H7 (cell line): ENCODE measurements at regions not wholly inside any gene's neighbourhood (a gene's known extent, or its start where the extent isn't known, plus 50 kb on each side); places are given as distances from the start of the nearest gene placed in this dataset.
A peak's percentile ranks its signal among the peaks of the same experiment; 100 is the strongest.

ENCODE experiments used
- DNase-seq: peaks from one replicate; pipeline ENCODE4 v3.0.0; 2012
- H3K27me3 ChIP-seq: 2 replicates; pipeline ENCODE4 v1.6.0; 2011; ENCODE audit warnings: mild to moderate bottlenecking, low read length; ENCODE audit not compliant: control insufficient read depth, insufficient read depth
- H3K36me3 ChIP-seq: replicated peaks from 2 replicates; pipeline ENCODE4 v1.5.1; 2011; ENCODE audit warnings: low read length; ENCODE audit not compliant: control insufficient read depth, insufficient read depth
- H3K4me3 ChIP-seq: 2 replicates; pipeline ENCODE4 v1.5.1; 2011; ENCODE audit warnings: low read depth, mild to moderate bottlenecking, control low read depth, low read length, moderate library complexity; ENCODE audit not compliant: insufficient read depth

- no peak for DNase-seq
- no peak overlapping the region for H3K4me3 ChIP-seq
- no peaks in the 10 kb centered on the region for H3K36me3 ChIP-seq
- no peaks in the 10 kb centered on the region for H3K27me3 ChIP-seq
Measured at GRCh38 chr4:66606908-66607307, 936.6 kb upstream of the EPHA5 start.

- H3K36me3 ChIP-seq, result no peaks in the 10 kb centered on the region
- no peaks in the 10 kb centered on the region for H3K27me3 ChIP-seq
- no peak for DNase-seq
- H3K4me3 ChIP-seq, result no peak overlapping the region
Measured at GRCh38 chr4:66606215-66606614, 935.9 kb upstream of the EPHA5 start.

GRCh38 chr4:66604192-66604591, 933.9 kb upstream of the EPHA5 start:
- DNase-seq, result no peak
- Histone ChIP-seq H3K27me3 (no peaks in the 10 kb centered on the region), H3K36me3 (no peaks in the 10 kb centered on the region), H3K4me3 (no peak overlapping the region)

GRCh38 chr4:66602622-66603021, 932.3 kb upstream of the EPHA5 start:
- Histone ChIP-seq H3K27me3 (no peaks in the 10 kb centered on the region), H3K4me3 (no peak overlapping the region), H3K36me3 (no peaks in the 10 kb centered on the region)
- DNase-seq, result no peak

GRCh38 chr4:66591968-66592367, 921.7 kb upstream of the EPHA5 start:
- H3K4me3 ChIP-seq, result no peak overlapping the region
- H3K27me3 ChIP-seq, result no peaks in the 10 kb centered on the region
- no peak for DNase-seq
- no peaks in the 10 kb centered on the region for H3K36me3 ChIP-seq

- no peak for DNase-seq
- Histone ChIP-seq H3K27me3 (no peaks in the 10 kb centered on the region), H3K36me3 (no peaks in the 10 kb centered on the region), H3K4me3 (no peak overlapping the region)
Measured at GRCh38 chr4:66590488-66591215, 920.4 kb upstream of the EPHA5 start.

GRCh38 chr4:66589183-66589582, 918.9 kb upstream of the EPHA5 start:
- no peaks in the 10 kb centered on the region for H3K27me3 ChIP-seq
- H3K36me3 ChIP-seq, result no peaks in the 10 kb centered on the region
- no peak overlapping the region for H3K4me3 ChIP-seq
- no peak for DNase-seq

GRCh38 chr4:66585767-66586166, 915.5 kb upstream of the EPHA5 start:
- H3K4me3 ChIP-seq, result no peak overlapping the region
- no peaks in the 10 kb centered on the region for H3K27me3 ChIP-seq
- no peak for DNase-seq
- H3K36me3 ChIP-seq, result no peaks in the 10 kb centered on the region

- DNase-seq, result no peak
- H3K4me3 ChIP-seq, result no peak overlapping the region
- H3K27me3 ChIP-seq, result no peaks in the 10 kb centered on the region
- no peaks in the 10 kb centered on the region for H3K36me3 ChIP-seq
Measured at GRCh38 chr4:66577922-66578321, 907.6 kb upstream of the EPHA5 start.

GRCh38 chr4:66575008-66575696, 904.9 kb upstream of the EPHA5 start:
- DNase-seq, result no peak
- no peak overlapping the region for H3K4me3 ChIP-seq

GRCh38 chr4:66574145-66574978, 904.1 kb upstream of the EPHA5 start:
- Histone ChIP-seq H3K27me3 (no peaks in the 10 kb centered on the region), H3K36me3 (no peaks in the 10 kb centered on the region), H3K4me3 (no peak overlapping the region)
- no peak for DNase-seq

More at GRCh38 chr4:66575008-66575696, 904.9 kb upstream of the EPHA5 start:
- H3K27me3 ChIP-seq, result no peaks in the 10 kb centered on the region
- no peaks in the 10 kb centered on the region for H3K36me3 ChIP-seq

- Histone ChIP-seq H3K27me3 (no peaks in the 10 kb centered on the region), H3K36me3 (no peaks in the 10 kb centered on the region), H3K4me3 (no peak overlapping the region)
- no peak for DNase-seq
Measured at GRCh38 chr4:66572949-66573348, 902.7 kb upstream of the EPHA5 start.

GRCh38 chr4:66571145-66571695, 900.9 kb upstream of the EPHA5 start:
- no peak for DNase-seq
- no peak overlapping the region for H3K4me3 ChIP-seq
- H3K36me3 ChIP-seq, result no peaks in the 10 kb centered on the region
- no peaks in the 10 kb centered on the region for H3K27me3 ChIP-seq

GRCh38 chr4:66569228-66569627, 898.9 kb upstream of the EPHA5 start:
- peak; percentile 8 for DNase-seq
- H3K27me3 ChIP-seq, result no peaks in the 10 kb centered on the region

More at GRCh38 chr4:66569228-66569627, 898.9 kb upstream of the EPHA5 start:
- Histone ChIP-seq H3K4me3 (no peak overlapping the region), H3K36me3 (no peaks in the 10 kb centered on the region)
